ENCODE measurements at regions not wholly inside any gene's neighbourhood (a gene's known extent, or its start where the extent isn't known, plus 50 kb on each side); places are given as distances from the start of the nearest gene placed in this dataset.

GRCh38 chr4:163042306-163042705 lies 124.4 kb downstream of the NAF1 start:
- TF ChIP-seq CTCF (IDR thresholded peaks at IDR 0.05) (no peak), POLR2A (IDR thresholded peaks at IDR 0.05) (no peak)
